ENCODE measurements at regions not wholly inside any gene's neighbourhood (a gene's known extent, or its start where the extent isn't known, plus 50 kb on each side); places are given as distances from the start of the nearest gene placed in this dataset.

- TF ChIP-seq CTCF (IDR thresholded peaks at IDR 0.05) (no peak), POLR2A (IDR thresholded peaks at IDR 0.05) (no peak)
These were observed 304.3 kb upstream of the ESRRG start for GRCh38 chr1:217027403-217028080.
